Kidney epithelial cell (primary cell): ENCODE measurements at regions not wholly inside any gene's neighbourhood (a gene's known extent, or its start where the extent isn't known, plus 50 kb on each side); places are given as distances from the start of the nearest gene placed in this dataset.

Experiments
- DNase-seq: peaks from one replicate; pipeline ENCODE4 v3.0.0-alpha.2; 2010; ENCODE audit warnings: low read depth
- H3K27me3 ChIP-seq: 2 replicates; pipeline ENCODE4 v1.6.0; 2011; ENCODE audit warnings: low read length; ENCODE audit not compliant: control insufficient read depth, insufficient read depth
- H3K36me3 ChIP-seq: 2 replicates; pipeline ENCODE4 v1.5.1; 2011; ENCODE audit warnings: low read length; ENCODE audit not compliant: control insufficient read depth, insufficient read depth
- H3K4me3 ChIP-seq: 2 replicates; pipeline ENCODE4 v1.5.1; 2011; ENCODE audit warnings: low read depth, mild to moderate bottlenecking, control low read depth, low read length
- CTCF ChIP-seq: IDR thresholded peaks from 2 replicates; pipeline ENCODE4 v1.5.1; 2011; ENCODE audit warnings: mild to moderate bottlenecking, moderate library complexity, low read length, control low read depth, inconsistent platforms; ENCODE audit not compliant: insufficient read depth, poor library complexity, severe bottlenecking

- H3K27me3 ChIP-seq, result no peaks in the 10 kb centered on the region
- TF ChIP-seq CTCF, result no peak
- H3K4me3 ChIP-seq, result no peak overlapping the region
- no peak for DNase-seq
- no peaks in the 10 kb centered on the region for H3K36me3 ChIP-seq
Measured at GRCh38 chr5:130555429-130555828, 609.6 kb downstream of the HINT1 start.

- DNase-seq, result no peak
- Histone ChIP-seq H3K4me3 (no peak overlapping the region), H3K36me3 (no peaks in the 10 kb centered on the region), H3K27me3 (no peaks in the 10 kb centered on the region)
- no peak for TF ChIP-seq CTCF
Measured at GRCh38 chr5:130550562-130550928, 614.5 kb downstream of the HINT1 start.

GRCh38 chr5:130549884-130550561 is 615.0 kb downstream of the HINT1 start:
- Histone ChIP-seq H3K4me3 (no peak overlapping the region), H3K36me3 (no peaks in the 10 kb centered on the region), H3K27me3 (no peaks in the 10 kb centered on the region)
- peak; percentile 57 for DNase-seq
- TF ChIP-seq CTCF, result no peak

GRCh38 chr5:130546211-130546610 is 618.8 kb downstream of the HINT1 start:
- DNase-seq, result no peak
- no peak overlapping the region for H3K4me3 ChIP-seq
- H3K27me3 ChIP-seq, result no peaks in the 10 kb centered on the region
- H3K36me3 ChIP-seq, result no peaks in the 10 kb centered on the region
- TF ChIP-seq CTCF, result no peak

- Histone ChIP-seq H3K27me3 (no peaks in the 10 kb centered on the region), H3K36me3 (no peaks in the 10 kb centered on the region), H3K4me3 (no peak overlapping the region)
- no peak for TF ChIP-seq CTCF
- no peak for DNase-seq
Measured at GRCh38 chr5:130545291-130545690, 619.8 kb downstream of the HINT1 start.

- peak; percentile 54 for DNase-seq
- no peak for TF ChIP-seq CTCF
- H3K4me3 ChIP-seq, result no peak overlapping the region
- no peaks in the 10 kb centered on the region for H3K27me3 ChIP-seq
- no peaks in the 10 kb centered on the region for H3K36me3 ChIP-seq
Measured at GRCh38 chr5:130541617-130542221, 623.3 kb downstream of the HINT1 start.
